A673 (cell line): ENCODE measurements at regions not wholly inside any gene's neighbourhood (a gene's known extent, or its start where the extent isn't known, plus 50 kb on each side); places are given as distances from the start of the nearest gene placed in this dataset.

Experiments
- EZH2 ChIP-seq: fragments of 200-600 bp; sonication (generic); IDR thresholded peaks from 2 replicates; pipeline ENCODE4 v1.6.1; 2017; ENCODE audit warnings: borderline replicate concordance, low read depth, mild to moderate bottlenecking, mixed read lengths, antibody characterized with exemption, low read length; ENCODE audit not compliant: poor library complexity, severe bottlenecking
- TF ChIP-seq, protein P1 (sequence below): fragments of 300-800, 200-600 bp; sonication (generic); conservative IDR thresholded peaks from 2 replicates; pipeline ENCODE4 v1.5.1; 2017; ENCODE audit warnings: low read depth, mild to moderate bottlenecking, antibody characterized with exemption, low read length, moderate library complexity, mixed read lengths

DNA sequence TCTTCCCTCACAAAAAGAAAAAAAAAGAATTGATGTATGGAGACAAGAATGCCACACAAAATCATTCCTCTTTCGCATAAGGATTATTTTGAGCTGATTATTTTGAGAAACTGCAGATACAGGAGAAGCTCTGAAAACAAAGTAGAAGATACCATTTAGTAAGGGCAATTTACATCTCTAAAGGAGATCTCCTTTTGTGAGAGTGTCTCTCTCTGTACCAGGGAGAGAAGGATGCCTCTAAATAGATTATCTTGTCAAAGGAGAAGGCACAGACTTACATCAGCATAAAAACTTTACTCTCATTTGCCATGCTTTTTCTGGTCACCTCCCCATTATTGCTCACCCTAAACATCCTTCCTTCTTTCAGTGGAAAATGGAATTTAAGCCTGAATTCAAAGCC, 747.9 kb upstream of the COBL start:
- TF ChIP-seq, protein P1, sequence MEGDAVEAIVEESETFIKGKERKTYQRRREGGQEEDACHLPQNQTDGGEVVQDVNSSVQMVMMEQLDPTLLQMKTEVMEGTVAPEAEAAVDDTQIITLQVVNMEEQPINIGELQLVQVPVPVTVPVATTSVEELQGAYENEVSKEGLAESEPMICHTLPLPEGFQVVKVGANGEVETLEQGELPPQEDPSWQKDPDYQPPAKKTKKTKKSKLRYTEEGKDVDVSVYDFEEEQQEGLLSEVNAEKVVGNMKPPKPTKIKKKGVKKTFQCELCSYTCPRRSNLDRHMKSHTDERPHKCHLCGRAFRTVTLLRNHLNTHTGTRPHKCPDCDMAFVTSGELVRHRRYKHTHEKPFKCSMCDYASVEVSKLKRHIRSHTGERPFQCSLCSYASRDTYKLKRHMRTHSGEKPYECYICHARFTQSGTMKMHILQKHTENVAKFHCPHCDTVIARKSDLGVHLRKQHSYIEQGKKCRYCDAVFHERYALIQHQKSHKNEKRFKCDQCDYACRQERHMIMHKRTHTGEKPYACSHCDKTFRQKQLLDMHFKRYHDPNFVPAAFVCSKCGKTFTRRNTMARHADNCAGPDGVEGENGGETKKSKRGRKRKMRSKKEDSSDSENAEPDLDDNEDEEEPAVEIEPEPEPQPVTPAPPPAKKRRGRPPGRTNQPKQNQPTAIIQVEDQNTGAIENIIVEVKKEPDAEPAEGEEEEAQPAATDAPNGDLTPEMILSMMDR: no peak
- TF ChIP-seq EZH2: no peak
